Skeletal muscle tissue (tissue), 3 donors: ENCODE measurements at regions not wholly inside any gene's neighbourhood (a gene's known extent, or its start where the extent isn't known, plus 50 kb on each side); places are given as distances from the start of the nearest gene placed in this dataset.
"Not testable (repeated sequence)": the region's sequence is repeated elsewhere in the genome, so short reads cannot be mapped to it uniquely, and the experiment has no call there.

Source experiments
- H3K27ac ChIP-seq: one replicate; pipeline ENCODE4 v1.7.0; 2013; ENCODE audit warnings: mild to moderate bottlenecking, low read depth, low read length, inconsistent platforms
- H3K27me3 ChIP-seq, 3 donors: one replicate each; pipeline ENCODE4 v1.7.0; 2013; ENCODE audit warnings: low read length in 3 of 3; ENCODE audit not compliant: control insufficient read depth in 3 of 3, insufficient read depth in 3 of 3
- H3K36me3 ChIP-seq, 3 donors: one replicate each; pipeline ENCODE4 v1.7.0; 2013; ENCODE audit warnings: low read length in 3 of 3; ENCODE audit not compliant: control insufficient read depth in 3 of 3, insufficient read depth in 3 of 3
- H3K4me1 ChIP-seq, 3 donors: one replicate each; pipeline ENCODE4 v1.7.0; 2013; ENCODE audit warnings: low read length in 3 of 3, mild to moderate bottlenecking in 3 of 3; ENCODE audit not compliant: control insufficient read depth in 3 of 3, insufficient read depth in 3 of 3
- H3K4me3 ChIP-seq, 3 donors: one replicate each; pipeline ENCODE4 v1.7.0; 2013; ENCODE audit warnings: low read length in 3 of 3
- H3K9ac ChIP-seq, 3 donors: one replicate each; pipeline ENCODE4 v1.7.0; 2013; ENCODE audit warnings: low read length in 3 of 3, mild to moderate bottlenecking in 3 of 3, moderate library complexity in 2 of 3, low read depth in 1 of 3
- H3K9me3 ChIP-seq, 3 donors: one replicate each; pipeline ENCODE4 v1.7.0; 2013; ENCODE audit warnings: low read length in 3 of 3; ENCODE audit not compliant: control insufficient read depth in 3 of 3
- donor health status: Osteomylitis.

DNA sequence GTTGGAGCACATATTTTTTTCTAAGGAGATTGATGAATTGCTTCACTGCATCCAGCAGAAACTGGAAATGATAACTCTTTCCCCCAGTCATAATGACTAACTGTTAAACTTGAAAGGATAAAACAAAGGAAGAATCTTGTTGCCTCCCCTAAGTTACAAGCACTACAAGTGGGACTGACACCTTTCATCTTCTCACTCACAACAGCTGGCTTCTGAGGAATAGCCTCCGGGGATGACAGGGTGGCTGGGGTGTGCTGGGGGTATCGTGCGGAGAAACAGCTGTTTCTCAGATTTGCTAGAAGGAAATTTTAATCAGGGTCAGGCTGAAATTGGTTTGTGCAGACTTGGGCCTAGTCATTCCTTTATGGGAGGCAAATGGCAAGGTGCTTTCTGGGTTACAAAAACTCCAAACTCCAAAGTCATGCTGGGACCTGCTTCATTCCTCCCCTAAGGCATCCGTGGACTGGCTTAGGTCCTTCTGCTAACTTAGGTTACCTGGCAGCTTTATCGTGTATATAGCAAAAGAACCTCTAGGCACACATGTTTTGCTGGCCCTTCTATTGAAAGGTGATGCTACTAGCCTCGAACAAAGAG, 557.2 kb downstream of the TOX3 start:
- Histone ChIP-seq H3K36me3 (no peaks in the 10 kb centered on the region), H3K27me3 (no peaks in the 10 kb centered on the region), H3K4me1 (no peaks in the 10 kb centered on the region)

DNA sequence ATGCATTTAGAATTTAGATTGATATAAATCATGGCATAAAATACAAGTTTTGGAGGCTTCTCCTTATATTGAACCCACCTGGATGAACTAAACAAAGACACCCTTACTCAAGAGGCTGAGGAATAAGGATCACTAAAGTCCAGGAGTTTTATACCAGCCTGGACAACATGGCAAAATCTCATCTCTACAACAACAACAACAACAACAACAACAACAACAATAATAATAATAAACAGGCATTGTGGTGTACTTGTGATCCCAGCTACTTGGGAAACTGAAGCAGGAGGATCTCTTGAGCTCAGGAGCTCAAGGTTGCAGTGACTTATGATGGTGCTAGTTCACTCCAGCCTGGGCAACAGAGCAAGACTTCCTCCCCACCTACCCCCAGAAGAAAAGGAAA, 558.0 kb downstream of the TOX3 start:
- H3K9me3 ChIP-seq, result peaks cover 0 to 3% (median 0%) of the 10 kb centered on the region in 3 donors
- no peaks in the 10 kb centered on the region for H3K36me3 ChIP-seq

More for the DNA sequence above, 557.2 kb downstream of the TOX3 start:
- Histone ChIP-seq H3K9ac (no peak overlapping the region), H3K27ac (no peak overlapping the region), H3K9me3 (peaks cover 0 to 3% (median 0%) of the 10 kb centered on the region in 3 donors), H3K4me3 (no peak overlapping the region)

DNA sequence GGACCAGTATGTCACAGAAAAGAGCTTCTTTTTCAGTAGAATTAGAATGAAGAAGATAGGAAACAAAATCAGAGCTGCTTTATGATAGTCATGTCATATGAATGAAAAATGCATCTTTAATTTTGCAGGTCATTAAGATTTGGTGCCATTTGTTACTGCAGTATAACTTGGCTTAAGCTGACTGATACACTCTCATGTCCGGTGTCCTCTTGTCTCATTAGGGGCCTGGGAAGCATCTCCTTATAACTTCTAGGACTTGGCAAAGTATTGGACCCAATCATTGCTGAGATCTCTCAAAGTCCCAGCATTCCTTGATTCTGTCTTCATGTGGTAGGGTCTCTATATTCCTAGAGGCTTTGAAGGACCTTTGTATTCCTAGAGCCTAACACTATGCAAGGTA, 559.4 kb downstream of the TOX3 start:
- Histone ChIP-seq H3K4me3 (no peak overlapping the region), H3K36me3 (no peaks in the 10 kb centered on the region), H3K27me3 (no peaks in the 10 kb centered on the region), H3K9ac (no peak overlapping the region), H3K4me1 (no peaks in the 10 kb centered on the region), H3K27ac (no peak overlapping the region), H3K9me3 (peaks cover 0 to 3% (median 0%) of the 10 kb centered on the region in 3 donors)

More for the DNA sequence above, 558.0 kb downstream of the TOX3 start:
- H3K27me3 ChIP-seq, result no peaks in the 10 kb centered on the region
- no peak overlapping the region for H3K4me3 ChIP-seq
- H3K27ac ChIP-seq, result no peak overlapping the region
- no peak overlapping the region for H3K9ac ChIP-seq
- no peaks in the 10 kb centered on the region for H3K4me1 ChIP-seq

DNA sequence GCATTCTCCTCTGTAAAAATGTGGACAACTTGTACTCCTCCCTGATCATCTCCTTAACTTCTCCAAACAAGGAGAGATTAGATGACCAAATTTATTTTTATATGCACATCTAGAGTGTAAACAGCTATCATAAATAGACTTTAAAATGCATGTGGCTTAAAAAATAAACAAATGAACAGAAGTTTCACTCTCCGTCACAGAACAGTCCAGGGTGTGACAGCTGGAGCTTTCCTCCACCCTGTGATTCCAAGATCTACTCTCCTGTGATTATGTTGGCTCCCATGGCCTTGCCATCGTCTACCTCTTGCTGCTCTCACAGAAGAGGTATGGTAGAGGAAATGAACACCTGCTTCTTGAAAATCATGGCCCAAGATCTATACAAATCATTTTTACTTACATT, 560.2 kb downstream of the TOX3 start:
- H3K9ac ChIP-seq, result no peak overlapping the region
- no peak overlapping the region for H3K27ac ChIP-seq
- H3K9me3 ChIP-seq, result peaks cover 0 to 3% (median 0%) of the 10 kb centered on the region in 3 donors
- no peaks in the 10 kb centered on the region for H3K36me3 ChIP-seq
- no peaks in the 10 kb centered on the region for H3K27me3 ChIP-seq
- H3K4me1 ChIP-seq, result no peaks in the 10 kb centered on the region
- H3K4me3 ChIP-seq, result no peak overlapping the region

DNA sequence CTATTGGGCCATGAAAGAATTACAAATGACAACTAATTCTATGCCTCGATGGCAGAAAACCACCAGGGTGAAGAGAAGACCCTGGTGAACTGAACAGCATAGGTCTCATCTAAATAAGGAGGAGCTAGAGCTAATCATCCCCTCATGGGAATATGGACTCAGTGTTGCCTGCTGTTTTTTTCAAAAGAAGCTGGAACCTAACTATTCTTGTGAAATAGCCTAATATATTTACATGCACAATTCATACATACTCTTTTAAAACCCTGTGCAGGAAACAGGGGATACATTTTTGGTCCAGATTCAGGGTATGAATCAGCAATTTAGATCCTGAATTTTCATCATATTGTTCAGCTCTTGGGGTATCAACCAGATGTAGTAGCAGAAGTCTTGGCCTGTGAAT, 560.6 kb downstream of the TOX3 start:
- no peaks in the 10 kb centered on the region for H3K4me1 ChIP-seq
- no peaks in the 10 kb centered on the region for H3K36me3 ChIP-seq
- H3K9me3 ChIP-seq, result peaks cover 0 to 3% (median 0%) of the 10 kb centered on the region in 3 donors
- H3K9ac ChIP-seq, result no peak overlapping the region
- no peak overlapping the region for H3K4me3 ChIP-seq
- no peaks in the 10 kb centered on the region for H3K27me3 ChIP-seq
- no peak overlapping the region for H3K27ac ChIP-seq

DNA sequence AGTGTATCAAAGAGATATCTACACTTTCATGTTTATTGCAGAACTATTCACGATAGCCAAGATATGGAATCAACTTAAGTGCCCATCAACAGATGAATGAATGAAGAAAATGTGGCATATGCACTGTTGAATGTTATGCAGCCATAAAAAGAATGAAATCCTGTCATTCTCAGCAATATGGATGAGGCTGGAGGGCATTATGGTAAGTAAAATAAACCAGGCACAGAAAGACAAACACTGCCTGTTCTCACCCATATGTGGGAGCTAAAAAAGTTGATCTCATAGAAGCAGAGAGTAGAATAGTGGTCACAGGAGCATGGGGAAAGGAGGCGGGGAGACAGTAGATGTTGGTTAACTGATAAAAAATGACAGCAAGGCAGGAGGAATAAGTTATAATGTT, 561.8 kb downstream of the TOX3 start:
- H3K4me1 ChIP-seq, result no peaks in the 10 kb centered on the region
- peaks cover 0 to under 1% (median 0%) of the 10 kb centered on the region in 3 donors for H3K9me3 ChIP-seq
- no peak overlapping the region for H3K9ac ChIP-seq
- H3K27me3 ChIP-seq, result no peaks in the 10 kb centered on the region
- H3K27ac ChIP-seq, result no peak overlapping the region
- H3K4me3 ChIP-seq, result no peak overlapping the region
- no peaks in the 10 kb centered on the region for H3K36me3 ChIP-seq

DNA sequence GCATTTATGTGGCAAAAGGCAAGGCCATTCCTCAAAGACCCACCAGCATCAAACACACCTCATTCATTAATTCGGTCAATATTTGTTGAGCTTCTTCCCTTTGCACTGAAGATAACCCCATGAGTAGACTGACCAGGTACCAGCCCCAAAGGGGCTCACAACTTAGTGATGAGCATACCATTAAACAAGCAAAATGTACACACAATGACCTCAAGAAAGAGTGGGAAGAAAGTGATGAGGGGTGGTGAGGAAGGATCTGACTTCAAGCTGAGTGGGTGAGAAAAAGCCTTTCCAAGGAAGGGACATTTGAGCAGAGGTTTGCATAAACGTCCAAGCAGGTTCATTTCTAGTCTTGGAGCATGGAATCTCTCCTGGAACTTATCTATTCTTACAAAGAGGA, 562.5 kb downstream of the TOX3 start:
- no peaks in the 10 kb centered on the region for H3K4me1 ChIP-seq
- no peak overlapping the region for H3K9ac ChIP-seq
- no peaks in the 10 kb centered on the region for H3K9me3 ChIP-seq
- no peak overlapping the region for H3K4me3 ChIP-seq
- H3K27ac ChIP-seq, result no peak overlapping the region
- no peaks in the 10 kb centered on the region for H3K36me3 ChIP-seq
- H3K27me3 ChIP-seq, result no peaks in the 10 kb centered on the region

DNA sequence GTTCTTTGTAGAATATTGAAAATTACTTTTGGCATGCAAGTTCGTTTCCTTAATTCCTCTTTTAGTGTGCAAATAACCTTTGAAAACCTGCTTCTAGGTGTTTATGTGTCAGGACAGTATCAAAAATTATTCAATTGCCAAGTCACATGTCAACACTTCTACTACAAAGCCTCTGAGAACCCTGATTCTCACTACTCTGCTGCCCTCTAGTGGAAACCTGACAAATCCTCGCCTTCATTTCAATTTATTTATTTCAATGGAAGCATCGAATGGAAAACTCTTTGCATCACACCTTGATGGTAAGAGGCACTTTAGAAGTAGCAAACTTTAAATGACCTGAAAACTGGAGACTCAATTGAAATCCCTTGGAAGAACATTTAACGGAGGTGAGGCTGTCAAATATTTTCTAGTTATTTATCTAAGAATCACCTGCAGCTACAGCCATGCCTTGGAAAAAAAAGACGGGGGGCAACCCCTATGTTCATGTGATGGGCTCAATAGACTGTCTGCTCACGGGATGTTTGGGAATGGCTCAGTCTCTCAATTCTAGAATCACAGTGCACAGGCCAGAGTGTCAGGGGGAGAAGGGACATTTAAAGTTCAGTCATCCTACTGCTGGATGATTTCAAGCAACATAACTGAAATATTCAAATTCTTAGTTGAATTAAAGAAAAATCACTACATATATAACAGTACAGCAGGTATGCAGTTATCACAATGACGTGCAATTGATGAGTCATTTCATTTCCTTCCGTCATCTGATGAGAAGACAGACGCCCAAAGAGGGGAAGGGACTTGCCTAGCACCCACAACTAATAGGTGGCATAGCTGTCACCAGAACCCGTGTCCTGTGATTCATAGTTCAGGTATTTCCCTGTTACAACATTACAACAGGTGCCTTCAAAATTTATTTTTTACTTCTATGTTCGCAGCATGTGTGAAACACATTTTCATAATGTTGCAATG, 563.9 kb downstream of the TOX3 start:
- no peak overlapping the region for H3K9ac ChIP-seq
- H3K9me3 ChIP-seq, result no peaks in the 10 kb centered on the region
- no peaks in the 10 kb centered on the region for H3K36me3 ChIP-seq
- H3K4me3 ChIP-seq, result no peak overlapping the region
- H3K27me3 ChIP-seq, result no peaks in the 10 kb centered on the region
- no peak overlapping the region for H3K27ac ChIP-seq
- no peaks in the 10 kb centered on the region for H3K4me1 ChIP-seq

DNA sequence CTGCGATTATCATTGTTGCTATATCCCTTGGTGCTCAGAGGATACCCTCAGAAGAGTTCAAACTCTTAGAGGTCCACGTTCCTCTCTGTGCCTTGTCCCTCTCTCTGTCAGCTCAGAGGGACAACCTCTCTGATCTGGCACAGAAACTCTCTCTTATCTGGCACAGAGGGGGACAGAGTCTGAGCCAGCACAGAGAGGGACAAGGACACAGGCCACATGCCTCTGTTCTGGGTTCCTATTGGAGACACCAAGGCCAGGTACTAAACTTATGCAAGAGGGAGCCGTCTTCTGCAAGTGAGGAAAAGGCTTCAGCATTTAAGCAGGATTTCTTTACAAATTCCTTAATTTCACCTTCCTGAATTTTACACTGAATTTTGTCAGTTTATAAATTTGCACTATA, 565.2 kb downstream of the TOX3 start:
- no peaks in the 10 kb centered on the region for H3K27me3 ChIP-seq
- H3K9ac ChIP-seq, result no peak overlapping the region
- no peaks in the 10 kb centered on the region for H3K4me1 ChIP-seq
- no peak overlapping the region for H3K4me3 ChIP-seq
- no peak overlapping the region for H3K27ac ChIP-seq
- no peaks in the 10 kb centered on the region for H3K9me3 ChIP-seq
- H3K36me3 ChIP-seq, result no peaks in the 10 kb centered on the region

DNA sequence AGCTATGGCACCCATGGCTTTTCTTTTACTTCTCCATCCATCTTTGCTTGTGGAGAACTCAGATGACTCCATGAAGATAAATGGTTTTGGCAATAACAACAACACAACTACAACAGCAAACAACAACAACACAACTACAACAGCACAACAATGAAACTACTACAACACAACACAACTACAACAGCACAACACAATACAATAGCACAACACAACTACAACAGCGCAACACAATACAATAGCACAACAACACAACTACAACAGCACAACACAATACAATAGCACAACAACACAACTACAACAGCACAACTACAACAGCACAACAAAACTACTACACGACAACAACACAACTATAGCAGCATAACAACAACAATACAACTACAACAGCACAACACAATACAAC, 569.4 kb downstream of the TOX3 start:
- H3K9ac ChIP-seq, H3K36me3 ChIP-seq, H3K9me3 ChIP-seq, H3K27me3 ChIP-seq, H3K4me1 ChIP-seq, H3K4me3 ChIP-seq, H3K27ac ChIP-seq: not testable (repeated sequence)
